SU-DHL-6 (cell line): ENCODE measurements at regions not wholly inside any gene's neighbourhood (a gene's known extent, or its start where the extent isn't known, plus 50 kb on each side); places are given as distances from the start of the nearest gene placed in this dataset.
"Not testable (repeated sequence)": the region's sequence is repeated elsewhere in the genome, so short reads cannot be mapped to it uniquely, and the experiment has no call there.

ENCODE experiments used
- H2AFZ ChIP-seq: fragments of 200-600 bp; sonication (generic); 2 replicates; pipeline ENCODE4 v1.6.1; 2014; ENCODE audit warnings: low read depth, mild to moderate bottlenecking, moderate library complexity, mixed read lengths, antibody characterized with exemption, low read length; ENCODE audit not compliant: severe bottlenecking
- H3F3A ChIP-seq: fragments of 200-600 bp; shearing (Covaris generic); 2 replicates; pipeline ENCODE4 v1.6.0; 2016; ENCODE audit warnings: antibody characterized with exemption, mild to moderate bottlenecking; ENCODE audit not compliant: insufficient read depth
- H3K27ac ChIP-seq: fragments of 200-600 bp; sonication (generic); 2 replicates; pipeline ENCODE4 v1.5.1; 2016; ENCODE audit warnings: low read depth, mild to moderate bottlenecking, low read length, moderate library complexity, mixed read lengths
- H3K27me3 ChIP-seq: fragments of 200-600 bp; sonication (generic), shearing (Covaris generic); 2 replicates; pipeline ENCODE4 v1.6.0; 2014; ENCODE audit warnings: mild to moderate bottlenecking, low read length
- H3K36me3 ChIP-seq: fragments of 200-600 bp; sonication (generic); 2 replicates; pipeline ENCODE4 v1.6.1; 2014; ENCODE audit warnings: mild to moderate bottlenecking, low read length, mixed read lengths
- H3K4me2 ChIP-seq: fragments of 300-600, 200-600 bp; shearing (Covaris generic), sonication (generic); 2 replicates; pipeline ENCODE4 v1.6.0; 2014; ENCODE audit warnings: low read length, low read depth, mild to moderate bottlenecking; ENCODE audit not compliant: poor library complexity, severe bottlenecking
- H3K4me3 ChIP-seq: fragments of 200-600 bp; sonication (generic); 2 replicates; pipeline ENCODE4 v1.5.1; 2014; ENCODE audit warnings: antibody characterized with exemption, low read length, mild to moderate bottlenecking, mixed read lengths; ENCODE audit not compliant: insufficient read depth, poor library complexity, severe bottlenecking
- H3K79me2 ChIP-seq: fragments of 200-600 bp; sonication (generic); 2 replicates; pipeline ENCODE4 v1.6.1; 2014; ENCODE audit warnings: mild to moderate bottlenecking, low read length, moderate library complexity; ENCODE audit not compliant: insufficient read depth
- H3K9ac ChIP-seq: fragments of 200-600 bp; sonication (generic); 2 replicates; pipeline ENCODE4 v1.7.0; 2014; ENCODE audit warnings: mild to moderate bottlenecking, low read length
- H3K9me2 ChIP-seq: fragments of 200-600 bp; sonication (generic); replicated peaks from 2 replicates; pipeline ENCODE4 v1.6.1; 2014; ENCODE audit warnings: low read length; ENCODE audit not compliant: insufficient read depth
- H3K9me3 ChIP-seq: fragments of 200-600 bp; sonication (generic); 2 replicates; pipeline ENCODE4 v1.6.1; 2014; ENCODE audit warnings: low read length, mixed read lengths; ENCODE audit not compliant: insufficient read depth
- H4K20me1 ChIP-seq: fragments of 200-600 bp; sonication (generic); 2 replicates; pipeline ENCODE4 v1.6.1; 2014; ENCODE audit warnings: low read depth, mild to moderate bottlenecking, antibody characterized with exemption, low read length, moderate library complexity, mixed read lengths
- EZH2phosphoT487 ChIP-seq: fragments of 200-600 bp; sonication (generic), shearing (Covaris generic); conservative IDR thresholded peaks from 2 replicates; pipeline ENCODE4 v1.6.1; 2018; ENCODE audit warnings: mild to moderate bottlenecking, antibody characterized with exemption, low read length, moderate library complexity, mixed read lengths
- TF ChIP-seq, protein P1 (sequence below): fragments of 200-600 bp; sonication (generic); IDR thresholded peaks from one replicate; pipeline ENCODE4 v1.5.1; 2017; ENCODE audit warnings: antibody characterized with exemption, mild to moderate bottlenecking, low read length, moderate library complexity; ENCODE audit not compliant: insufficient read depth, poor library complexity, severe bottlenecking

DNA sequence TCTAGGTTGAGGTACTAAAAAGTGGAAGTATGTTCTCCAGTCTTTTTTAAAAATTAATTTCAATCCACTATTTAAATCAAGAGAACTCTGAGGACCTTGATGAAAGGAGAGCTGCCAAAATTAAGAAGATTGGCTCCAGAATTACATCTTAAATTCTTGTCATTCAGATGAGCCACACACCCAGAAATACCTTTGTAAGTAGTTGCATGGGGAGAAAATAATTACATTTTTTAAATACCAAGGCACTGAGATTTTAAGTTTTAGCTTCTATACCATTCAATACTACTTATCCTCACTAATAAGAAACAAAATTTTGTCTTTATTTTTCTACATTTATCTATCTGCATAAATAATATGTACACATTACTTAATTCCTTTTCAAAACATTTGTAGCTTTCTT is 1132.8 kb downstream of the OTOL1 start:
- Histone ChIP-seq H3K9me3 (no peaks in the 10 kb centered on the region), H3K4me2 (no peak overlapping the region), H2AFZ (peak overlapping the region; percentile 27), H4K20me1 (no peaks in the 10 kb centered on the region), H3K36me3 (no peaks in the 10 kb centered on the region), H3K27ac (no peak overlapping the region), H3K9me2 (no peaks in the 10 kb centered on the region), H3K27me3 (no peaks in the 10 kb centered on the region), H3F3A (no peaks in the 10 kb centered on the region), H3K9ac (no peak overlapping the region), H3K4me3 (no peak overlapping the region), H3K79me2 (no peaks in the 10 kb centered on the region)
- TF ChIP-seq, protein P1, sequence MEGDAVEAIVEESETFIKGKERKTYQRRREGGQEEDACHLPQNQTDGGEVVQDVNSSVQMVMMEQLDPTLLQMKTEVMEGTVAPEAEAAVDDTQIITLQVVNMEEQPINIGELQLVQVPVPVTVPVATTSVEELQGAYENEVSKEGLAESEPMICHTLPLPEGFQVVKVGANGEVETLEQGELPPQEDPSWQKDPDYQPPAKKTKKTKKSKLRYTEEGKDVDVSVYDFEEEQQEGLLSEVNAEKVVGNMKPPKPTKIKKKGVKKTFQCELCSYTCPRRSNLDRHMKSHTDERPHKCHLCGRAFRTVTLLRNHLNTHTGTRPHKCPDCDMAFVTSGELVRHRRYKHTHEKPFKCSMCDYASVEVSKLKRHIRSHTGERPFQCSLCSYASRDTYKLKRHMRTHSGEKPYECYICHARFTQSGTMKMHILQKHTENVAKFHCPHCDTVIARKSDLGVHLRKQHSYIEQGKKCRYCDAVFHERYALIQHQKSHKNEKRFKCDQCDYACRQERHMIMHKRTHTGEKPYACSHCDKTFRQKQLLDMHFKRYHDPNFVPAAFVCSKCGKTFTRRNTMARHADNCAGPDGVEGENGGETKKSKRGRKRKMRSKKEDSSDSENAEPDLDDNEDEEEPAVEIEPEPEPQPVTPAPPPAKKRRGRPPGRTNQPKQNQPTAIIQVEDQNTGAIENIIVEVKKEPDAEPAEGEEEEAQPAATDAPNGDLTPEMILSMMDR = no peak
- TF ChIP-seq EZH2phosphoT487 = no peak

DNA sequence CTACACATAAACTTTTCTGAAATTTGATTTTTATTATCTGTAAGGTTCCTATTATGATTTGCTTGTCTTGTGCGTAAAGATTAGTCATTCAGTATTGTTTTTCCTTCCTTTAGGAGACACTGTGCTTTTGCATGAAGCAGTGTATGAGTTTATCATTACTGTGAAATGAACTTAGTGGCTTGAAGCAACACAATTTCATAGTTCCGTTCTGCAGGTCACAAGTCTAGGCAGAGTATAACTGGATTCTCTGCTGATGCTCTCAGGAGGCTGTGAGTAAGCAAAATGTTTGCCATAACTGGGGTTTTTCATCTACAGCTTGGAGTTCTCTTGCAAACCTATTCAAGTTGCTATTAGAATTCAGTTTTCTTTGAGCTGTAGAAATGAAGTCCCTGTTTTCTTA is 1136.1 kb downstream of the OTOL1 start:
- Histone ChIP-seq H3F3A (no peaks in the 10 kb centered on the region), H3K27me3 (no peaks in the 10 kb centered on the region), H3K9me3 (peaks cover 4% of the 10 kb centered on the region; the same call in 1 of the 2 replicates), H2AFZ (peak overlapping the region; percentile 94), H3K36me3 (no peaks in the 10 kb centered on the region), H3K4me3 (no peak overlapping the region), H3K4me2 (peak overlapping the region; percentile 18), H3K9me2 (no peaks in the 10 kb centered on the region), H3K27ac (no peak overlapping the region), H3K9ac (no peak overlapping the region), H3K79me2 (no peaks in the 10 kb centered on the region), H4K20me1 (no peaks in the 10 kb centered on the region)
- no peak for TF ChIP-seq EZH2phosphoT487
- TF ChIP-seq, protein P1 = no peak

DNA sequence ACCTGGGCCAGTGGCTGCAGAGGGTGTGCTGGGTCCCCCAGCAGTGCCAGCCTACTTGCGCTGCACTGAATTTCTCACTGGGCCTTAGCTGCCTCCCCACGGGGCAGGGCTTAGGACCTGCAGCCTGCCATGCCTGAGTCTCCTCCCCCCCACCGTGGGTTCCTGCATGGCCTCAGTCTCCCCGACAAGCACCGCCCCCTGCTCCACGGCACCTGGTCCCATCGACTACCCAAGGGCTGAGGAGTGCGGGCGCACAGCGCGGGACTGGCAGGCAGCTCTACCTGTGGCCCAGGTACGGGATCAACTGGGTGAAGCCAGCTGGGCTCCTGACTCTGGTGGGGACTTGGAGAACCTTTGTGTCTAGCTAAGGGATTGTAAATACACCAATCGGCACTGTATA is 1143.6 kb downstream of the OTOL1 start:
- H3F3A ChIP-seq, H3K9ac ChIP-seq, H4K20me1 ChIP-seq, H3K9me3 ChIP-seq, H2AFZ ChIP-seq, H3K27ac ChIP-seq, H3K79me2 ChIP-seq, H3K27me3 ChIP-seq, H3K36me3 ChIP-seq, H3K9me2 ChIP-seq, H3K4me3 ChIP-seq, H3K4me2 ChIP-seq: not testable (repeated sequence)

DNA sequence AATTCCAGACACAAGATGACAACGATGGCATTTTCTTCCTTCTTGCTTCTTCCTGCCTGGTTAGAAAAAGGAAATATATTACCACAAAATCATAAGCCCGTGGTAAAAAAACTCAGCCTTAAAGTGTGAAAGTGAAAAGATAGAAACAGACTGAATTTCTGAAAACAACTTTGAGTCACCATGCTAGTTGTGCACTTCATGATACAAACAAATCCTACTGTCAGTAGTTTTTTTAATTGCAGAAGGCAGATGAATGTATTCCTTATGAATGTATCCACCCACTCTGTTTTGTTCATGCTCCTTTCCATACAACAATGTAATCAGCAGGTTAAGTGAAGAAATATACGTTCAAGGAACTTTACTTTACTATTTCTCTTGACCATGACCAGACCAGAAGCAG is 1144.7 kb downstream of the OTOL1 start:
- peak overlapping the region; percentile 56 for H2AFZ ChIP-seq
- no peaks in the 10 kb centered on the region for H3K9me3 ChIP-seq
- no peak overlapping the region for H3K4me3 ChIP-seq
- no peaks in the 10 kb centered on the region for H3F3A ChIP-seq
- H3K27me3 ChIP-seq = no peaks in the 10 kb centered on the region
- H3K9ac ChIP-seq = no peak overlapping the region
- no peaks in the 10 kb centered on the region for H3K9me2 ChIP-seq
- H4K20me1 ChIP-seq = no peaks in the 10 kb centered on the region
- TF ChIP-seq, protein P1 = no peak
- TF ChIP-seq EZH2phosphoT487 = no peak
- H3K4me2 ChIP-seq = no peak overlapping the region
- H3K36me3 ChIP-seq = no peaks in the 10 kb centered on the region
- H3K27ac ChIP-seq = no peak overlapping the region
- no peaks in the 10 kb centered on the region for H3K79me2 ChIP-seq
